LHCN-M2 (cell line): ENCODE measurements at regions not wholly inside any gene's neighbourhood (a gene's known extent, or its start where the extent isn't known, plus 50 kb on each side); places are given as distances from the start of the nearest gene placed in this dataset.
"Not testable (repeated sequence)": the region's sequence is repeated elsewhere in the genome, so short reads cannot be mapped to it uniquely, and the experiment has no call there.

Experiments used
- DNase-seq: peaks from one replicate; pipeline ENCODE4 v3.0.0-alpha.2; 2012; ENCODE audit warnings: low read depth

DNA sequence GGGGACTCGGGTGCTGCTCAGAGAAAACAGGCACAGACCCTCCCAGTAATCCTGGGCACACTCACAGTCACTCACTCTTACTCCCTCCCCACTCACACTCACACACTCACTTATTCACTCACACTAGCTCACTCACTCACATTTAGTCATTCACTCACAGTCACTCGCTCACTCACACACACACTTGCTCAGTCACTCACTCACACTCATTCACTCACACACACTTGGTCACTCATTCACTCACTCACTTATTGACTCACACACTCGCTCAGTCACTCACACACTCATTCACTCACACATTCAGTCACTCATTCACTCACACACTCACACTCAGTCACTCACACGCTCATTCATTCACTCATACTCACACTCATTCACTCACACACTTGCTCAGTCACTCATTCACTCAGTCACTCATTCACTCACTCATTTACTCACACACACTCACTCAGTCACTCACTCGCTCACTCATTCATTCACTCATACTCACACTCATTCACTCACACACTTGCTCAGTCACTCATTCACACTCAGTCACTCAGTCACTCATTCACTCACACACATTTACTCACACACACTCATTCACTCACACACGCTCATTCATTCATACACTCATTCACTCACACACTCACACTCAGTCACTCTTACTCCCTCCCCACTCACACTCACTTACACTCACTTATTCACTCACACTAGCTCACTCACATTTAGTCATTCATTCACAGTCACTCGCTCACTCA is 164.2 kb upstream of the C1orf174 start:
- DNase-seq: no peak

DNA sequence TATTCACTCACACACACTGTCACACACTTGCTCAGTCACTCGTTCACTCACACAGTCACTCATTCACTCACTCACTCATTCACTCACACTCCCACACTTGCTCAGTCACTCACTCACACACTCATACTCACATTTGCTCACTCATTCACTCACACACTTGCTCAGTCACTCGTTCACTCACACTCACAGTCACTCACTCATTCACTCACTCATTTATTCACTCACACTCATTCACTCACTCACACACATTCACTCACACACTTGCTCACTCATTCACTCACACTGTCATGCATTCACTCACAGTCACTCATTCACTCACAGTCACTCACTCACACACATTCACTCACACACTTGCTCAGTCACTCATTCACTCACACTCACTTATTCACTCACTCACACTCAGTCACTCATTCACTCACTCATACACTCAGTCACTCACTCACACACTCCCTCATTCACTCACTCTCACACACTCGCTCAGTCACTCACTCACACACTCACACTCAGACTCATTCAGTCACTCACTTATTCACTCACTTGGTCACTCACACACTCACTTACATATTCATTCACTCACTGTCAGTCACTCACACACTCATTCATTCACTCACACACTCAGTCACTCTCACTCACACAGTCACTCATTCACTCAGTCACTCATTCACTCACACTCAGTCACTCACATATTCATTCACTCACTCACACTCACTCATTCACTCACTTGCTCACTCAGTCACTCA is 167.0 kb upstream of the C1orf174 start:
- no peak for DNase-seq

DNA sequence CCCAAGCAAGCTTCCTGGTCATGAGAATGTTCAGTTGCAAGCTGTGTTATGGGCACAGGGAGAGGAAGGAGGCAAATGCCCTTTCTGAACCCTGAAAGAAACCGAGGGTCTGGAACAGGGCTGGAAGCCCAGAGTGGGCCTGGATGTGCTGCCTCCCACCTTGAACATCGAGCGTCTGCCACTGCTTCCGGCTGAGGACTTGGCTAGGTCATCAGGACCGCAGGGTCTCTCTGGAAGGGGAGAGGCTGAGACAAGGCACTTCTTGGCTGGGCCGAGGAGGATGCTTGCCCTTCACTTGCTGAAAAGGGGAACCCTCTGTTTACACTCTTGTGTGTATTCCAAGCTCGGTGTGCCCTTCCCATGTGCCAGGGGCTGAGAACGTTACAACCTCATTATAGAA is 168.0 kb upstream of the C1orf174 start:
- DNase-seq: no peak

DNA sequence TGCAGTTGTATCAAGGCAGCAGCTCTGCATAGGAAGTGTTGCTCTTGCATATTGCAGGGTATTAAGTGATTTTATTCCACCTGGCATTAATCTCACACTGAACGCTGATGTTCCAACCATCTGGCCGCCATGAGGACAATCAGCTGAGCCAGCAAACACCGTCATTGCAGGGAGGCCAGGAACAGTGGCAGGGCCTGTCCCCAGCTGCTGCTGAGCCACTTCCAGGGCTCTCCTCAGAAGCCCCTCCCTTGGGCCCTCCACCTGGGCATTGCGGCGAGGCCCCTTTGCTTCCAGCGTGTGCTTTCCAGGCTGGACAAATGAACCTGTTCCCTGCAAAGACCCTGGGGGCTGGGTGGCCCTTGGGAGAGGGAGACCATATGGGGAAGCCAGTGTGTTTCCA is 171.6 kb upstream of the C1orf174 start:
- no peak for DNase-seq

DNA sequence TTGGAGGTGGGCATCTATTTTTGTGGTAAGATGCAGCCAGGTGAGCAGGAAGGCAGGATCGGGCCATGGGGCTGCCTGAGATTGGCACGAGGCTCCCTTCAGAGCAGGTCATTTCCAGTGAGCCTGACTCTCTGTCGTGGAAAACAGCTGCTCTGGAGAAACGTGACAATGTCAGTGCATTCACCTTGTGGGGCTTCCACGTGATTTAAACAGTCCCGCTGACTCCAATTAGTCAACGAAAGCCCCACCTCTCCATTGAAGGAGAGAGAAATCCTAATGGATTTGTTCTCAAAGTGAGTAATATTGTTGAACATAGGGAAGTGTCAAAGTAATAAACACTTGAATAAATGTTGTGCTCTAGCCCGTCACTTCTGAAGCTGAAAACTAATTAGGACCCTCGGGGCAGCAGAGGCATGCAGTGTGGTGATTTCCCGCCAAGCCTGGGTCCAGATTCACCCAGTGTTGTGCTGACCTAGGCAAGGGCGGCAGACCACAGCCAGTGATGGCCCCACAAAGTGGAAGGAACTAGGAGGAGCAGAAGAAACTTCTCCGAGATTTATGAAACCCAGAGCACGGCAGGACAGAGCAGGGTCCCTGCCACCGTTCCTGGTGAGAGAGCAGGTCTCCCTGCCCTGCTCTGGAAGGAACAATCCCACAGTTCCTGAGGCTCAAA is 172.5 kb upstream of the C1orf174 start:
- DNase-seq: no peak

DNA sequence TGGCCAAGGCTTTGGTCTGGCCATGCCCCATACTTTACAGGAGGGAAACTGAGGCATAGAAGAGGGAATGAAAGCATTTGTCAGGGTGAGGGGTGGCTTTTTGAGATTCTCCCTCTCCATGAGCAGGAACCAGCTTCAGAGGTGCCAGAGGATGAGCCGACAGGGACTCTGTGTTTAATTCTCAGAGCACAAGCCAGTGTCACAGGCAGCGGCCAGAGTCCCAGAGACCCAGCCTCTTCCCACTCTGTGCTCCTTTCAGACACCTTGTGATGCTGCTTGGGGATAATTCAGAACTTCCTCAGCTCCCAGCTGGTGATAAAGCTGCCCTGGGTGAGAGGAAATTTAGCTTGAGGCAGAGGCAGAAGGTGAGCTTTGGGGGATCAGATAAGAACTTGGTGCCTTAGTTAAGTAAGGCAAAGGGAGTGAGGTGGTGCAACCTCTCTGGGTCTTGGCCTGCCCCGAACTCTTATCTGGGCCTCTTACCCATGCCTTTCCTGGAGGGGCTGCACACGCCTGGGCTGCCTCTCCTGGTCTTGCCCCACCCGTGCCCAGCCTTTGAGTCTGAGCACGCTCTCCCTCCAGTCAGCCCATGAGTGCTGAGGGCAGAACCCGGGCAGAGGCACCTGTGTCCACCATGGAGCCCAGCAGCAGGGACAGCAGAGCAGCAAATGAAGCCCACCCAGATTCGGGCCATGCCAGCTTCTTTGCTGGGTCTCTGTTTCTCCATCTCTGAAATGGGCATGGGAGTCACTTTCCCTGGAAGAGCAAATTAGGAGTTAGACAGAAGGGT is 175.6 kb upstream of the C1orf174 start:
- DNase-seq: no peak

DNA sequence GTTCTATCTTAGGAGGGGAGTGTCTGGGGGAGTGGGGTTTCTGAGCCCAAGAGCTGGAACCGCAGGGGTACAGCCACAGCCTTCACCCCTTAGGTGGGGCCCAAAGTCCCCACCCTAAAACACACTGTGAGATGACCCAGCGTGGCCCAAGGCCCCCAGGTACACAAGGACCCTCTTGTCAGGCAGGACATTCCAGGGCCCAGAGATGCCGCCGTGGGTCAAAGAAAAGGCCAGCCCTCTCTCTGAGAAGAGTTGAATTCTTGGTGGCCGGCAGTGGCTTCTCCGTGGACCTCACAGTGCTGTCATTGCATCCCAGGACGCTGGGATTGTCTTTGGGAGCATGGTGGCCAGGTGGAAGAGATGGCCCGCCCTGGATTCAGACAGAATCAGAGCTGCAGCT is 176.3 kb upstream of the C1orf174 start:
- no peak for DNase-seq

DNA sequence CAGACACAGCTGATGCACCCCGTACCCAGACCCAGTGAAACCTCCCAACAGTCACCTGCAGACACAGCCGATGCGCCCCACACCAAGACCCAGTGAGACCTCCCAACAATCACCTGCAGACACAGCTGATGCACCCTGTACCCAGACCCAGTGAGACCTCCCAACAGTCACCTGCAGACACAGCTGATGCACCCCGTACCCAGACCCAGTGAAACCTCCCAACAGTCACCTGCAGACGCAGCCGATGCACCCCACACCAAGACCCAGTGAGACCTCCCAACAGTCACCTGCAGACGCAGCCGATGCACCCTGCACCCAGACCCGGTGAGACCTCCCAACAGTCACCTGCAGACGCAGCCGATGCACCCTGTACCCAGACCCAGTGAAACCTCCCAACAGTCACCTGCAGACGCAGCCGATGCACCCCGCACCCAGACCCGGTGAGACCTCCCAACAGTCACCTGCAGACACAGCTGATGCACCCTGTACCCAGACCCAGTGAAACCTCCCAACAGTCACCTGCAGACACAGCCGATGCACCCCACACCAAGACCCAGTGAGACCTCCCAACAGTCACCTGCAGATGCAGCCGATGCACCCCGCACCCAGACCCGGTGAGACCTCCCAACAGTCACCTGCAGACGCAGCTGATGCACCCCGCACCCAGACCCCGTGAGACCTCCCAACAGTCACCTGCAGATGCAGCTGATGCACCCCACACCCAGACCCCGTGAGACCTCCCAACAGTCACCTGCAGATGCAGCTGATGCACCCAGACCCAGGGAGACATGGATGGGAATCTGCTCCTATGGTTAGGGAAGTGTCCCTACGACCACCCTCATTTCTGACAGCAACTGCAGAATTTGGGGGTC is 178.3 kb upstream of the C1orf174 start:
- not testable (repeated sequence) for DNase-seq

DNA sequence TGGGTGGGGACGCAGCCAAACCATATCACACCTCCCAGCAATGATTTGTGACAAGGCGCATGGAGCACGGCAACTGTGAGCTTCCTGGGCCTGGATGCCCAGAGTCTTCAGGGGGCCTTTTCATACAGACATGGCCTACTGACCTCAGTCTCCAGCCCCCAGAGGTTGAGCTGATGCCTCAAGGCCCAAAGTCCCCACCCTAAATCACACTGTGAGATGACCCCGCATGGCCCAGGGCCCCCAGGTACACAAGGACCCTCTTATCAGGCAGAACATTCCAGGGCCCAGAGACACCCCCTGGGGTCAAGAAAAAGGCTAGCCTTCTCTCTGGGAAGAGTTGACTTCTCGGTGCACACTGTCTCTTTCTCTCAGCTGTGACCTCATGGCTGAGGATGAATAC is 179.7 kb upstream of the C1orf174 start:
- DNase-seq: no peak

DNA sequence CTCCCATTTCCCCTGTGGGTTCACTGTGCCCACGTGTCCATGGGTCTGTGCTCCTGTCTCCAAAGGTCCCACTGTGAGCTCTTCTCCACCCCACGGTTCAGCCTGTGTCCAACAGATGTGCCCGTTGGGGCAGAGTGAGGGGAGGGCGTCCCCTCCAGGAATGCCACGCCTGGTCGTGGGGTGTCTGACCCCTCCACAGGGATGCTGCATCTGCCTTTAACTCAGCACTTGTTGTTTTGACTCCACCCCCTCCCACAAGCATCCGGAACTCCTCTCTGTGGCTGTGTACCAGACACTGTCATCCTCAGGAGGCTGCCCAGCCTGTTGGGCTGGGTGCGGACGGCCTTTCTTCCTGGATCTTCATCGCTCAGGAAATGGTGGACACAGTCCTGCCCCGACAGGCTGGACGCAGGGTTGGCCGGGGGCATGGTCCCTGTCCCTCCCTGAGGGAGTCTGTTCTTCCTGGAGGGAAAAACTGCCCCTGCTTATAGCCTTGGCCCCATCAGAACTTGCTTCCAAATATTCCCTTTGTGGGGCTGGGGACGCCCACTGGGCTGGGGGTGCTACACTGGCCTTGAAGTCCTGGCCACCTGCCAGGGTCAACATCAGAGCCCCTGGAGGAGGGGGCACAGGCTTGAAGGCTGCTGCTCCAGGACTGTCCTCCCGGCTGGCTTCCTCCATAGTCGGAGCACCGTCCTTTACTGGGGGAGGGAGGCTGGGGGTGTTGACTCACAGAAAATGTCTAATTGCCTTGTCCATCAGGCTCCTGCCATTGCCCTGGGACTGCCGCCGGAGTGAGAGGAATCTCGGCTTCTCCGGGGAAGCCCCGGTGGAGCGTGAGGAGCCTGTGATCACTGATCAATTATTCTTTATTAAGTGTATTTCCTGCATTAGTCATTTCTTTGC is 182.0 kb upstream of the C1orf174 start:
- no peak for DNase-seq

DNA sequence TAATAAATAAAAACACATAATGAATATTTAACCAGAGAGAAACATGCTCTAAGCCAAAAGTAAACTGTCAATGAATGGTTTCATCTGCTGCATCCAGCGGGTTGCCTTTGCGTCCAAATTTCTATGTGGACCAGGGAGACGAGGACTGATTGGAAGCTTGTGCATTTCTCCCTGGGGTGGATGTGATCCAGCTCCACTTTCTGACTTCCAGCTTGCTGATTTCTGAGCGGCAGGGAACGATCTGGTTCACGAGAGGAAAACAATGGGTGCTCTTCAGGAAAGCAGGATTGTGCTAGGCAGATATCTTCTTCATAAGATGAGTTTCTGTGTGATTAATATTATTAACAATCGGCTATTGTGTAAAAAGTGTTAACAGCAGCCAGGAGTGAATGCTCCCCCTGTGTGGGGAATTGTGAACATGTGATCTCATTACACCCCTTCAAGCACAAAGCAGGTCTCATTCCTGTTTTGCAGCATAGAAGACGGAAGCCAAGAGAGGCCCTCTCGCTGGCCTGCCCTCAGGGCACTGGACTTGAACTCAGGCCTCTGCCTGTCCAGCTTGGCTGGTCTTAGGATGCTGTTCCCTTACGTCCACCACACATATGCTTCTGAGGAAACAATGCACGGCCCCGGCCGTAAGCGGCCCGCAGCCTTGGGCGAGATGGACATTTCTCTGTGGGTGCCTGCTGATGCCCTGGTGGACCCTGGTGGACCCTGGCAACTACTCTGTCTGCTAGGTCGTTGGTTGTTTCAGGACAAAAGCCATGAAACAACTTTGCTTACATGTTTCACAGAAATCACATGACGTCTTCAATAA is 183.4 kb upstream of the C1orf174 start:
- DNase-seq: no peak

DNA sequence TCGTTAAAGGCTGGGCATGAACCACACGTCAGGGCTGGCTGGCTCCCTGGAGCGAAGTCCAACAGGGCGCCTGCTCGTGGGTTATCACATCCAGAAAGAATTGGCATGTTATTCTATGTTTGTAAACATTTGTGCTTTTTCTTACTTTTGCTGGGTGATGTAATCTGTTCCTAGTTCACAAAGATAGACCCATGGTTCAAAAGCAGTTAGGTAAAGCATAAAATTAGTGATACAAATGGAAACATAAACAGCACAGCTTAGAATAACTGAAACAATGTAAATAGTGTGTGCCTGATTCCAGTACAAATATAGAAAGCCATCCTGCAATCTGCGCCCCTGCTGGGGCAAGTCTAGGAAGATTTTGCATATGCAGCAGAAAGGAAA is 184.0 kb upstream of the C1orf174 start:
- no peak for DNase-seq

DNA sequence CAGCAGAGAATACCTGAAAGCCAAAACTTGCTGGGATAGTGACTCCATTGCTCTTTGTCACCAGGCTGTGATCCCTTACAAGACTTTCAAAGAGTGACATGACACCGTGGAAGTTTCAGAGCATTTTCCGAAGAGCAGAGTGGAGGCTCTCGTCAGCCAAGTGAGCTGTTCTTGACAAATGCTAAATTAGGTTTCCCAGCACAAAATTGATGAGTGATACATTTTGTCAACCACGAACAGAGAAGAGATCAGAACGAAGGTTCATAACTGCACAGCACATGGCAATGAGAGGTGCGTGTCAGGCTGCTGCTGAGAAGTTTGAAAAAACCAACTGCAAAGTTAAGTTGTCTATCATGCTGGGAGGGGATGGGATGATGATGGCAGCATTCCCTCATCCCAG is 184.4 kb upstream of the C1orf174 start:
- DNase-seq: no peak

DNA sequence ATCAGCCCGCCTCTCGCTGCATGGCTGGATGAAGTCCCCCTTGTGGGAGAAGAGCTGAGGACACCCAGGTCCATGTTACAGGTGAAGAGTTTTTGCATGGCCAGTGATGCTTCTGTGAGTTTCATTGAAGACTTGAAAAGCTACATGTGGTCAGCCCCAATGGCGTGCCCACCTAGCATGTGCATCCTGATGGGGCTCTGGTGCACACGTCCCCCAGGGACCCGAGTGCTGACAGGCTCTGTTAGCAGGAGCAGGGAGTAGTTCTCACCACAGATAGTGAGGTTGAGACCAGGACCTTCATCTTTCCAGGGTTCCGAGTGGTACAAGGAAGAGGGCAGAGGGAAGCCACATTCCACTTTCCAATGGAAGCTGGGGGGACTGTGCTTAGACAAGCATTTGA is 184.8 kb upstream of the C1orf174 start:
- DNase-seq: no peak

DNA sequence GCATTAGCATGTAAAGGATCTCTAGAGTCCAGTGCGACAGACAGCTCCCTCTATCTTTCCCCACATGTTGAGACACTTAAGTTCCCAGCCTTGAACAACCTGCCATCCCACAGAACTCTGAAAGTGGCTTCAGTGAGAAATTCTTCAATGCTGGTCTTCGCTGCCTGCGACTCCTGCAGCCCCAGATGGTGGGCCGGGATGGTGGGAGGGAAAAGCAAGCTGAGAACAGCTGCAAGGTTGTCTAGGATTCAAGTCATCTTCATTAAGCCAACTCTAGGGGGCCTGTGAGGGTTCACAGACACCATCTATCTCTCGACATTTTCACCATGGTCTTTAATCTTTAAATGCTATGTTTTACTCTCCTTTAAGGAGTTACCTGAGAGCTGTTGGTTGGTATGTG is 185.5 kb upstream of the C1orf174 start:
- DNase-seq: no peak

DNA sequence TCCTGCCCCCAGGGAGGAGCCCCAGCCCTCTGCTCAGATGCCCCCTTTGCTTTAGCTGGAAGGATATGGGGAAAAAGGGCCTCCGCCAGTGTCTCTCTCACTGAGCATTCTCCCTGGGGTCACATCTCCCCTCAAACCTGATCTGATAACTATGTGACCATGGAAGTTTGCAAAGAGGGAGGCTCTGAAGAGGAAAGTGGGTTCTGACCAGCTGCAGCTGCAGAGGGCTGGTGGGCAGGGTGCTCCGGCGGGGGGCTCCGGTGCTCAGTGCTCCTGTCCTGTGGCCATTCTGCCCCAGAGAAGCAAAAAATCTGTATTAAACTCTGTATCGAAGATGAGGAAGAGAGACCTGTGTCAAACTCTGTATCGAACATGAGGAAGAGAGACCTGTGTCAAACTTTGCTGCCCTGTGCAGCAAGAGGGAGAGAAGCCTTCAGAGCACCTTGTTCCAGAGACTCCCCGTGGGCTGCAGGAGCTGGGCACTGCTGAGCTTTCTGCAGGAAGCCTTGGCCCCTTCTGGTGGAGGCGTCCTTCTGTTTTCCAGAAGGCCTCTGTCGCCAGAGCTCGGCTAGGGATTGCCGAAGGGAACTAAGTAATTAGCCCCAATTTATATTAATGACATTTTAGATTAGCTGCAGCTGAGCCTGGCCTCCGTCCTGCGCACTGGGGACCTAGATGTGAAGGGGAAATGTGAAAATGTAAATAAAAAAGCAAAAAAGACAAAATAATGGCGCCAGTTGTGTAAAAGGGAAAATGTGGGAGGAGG is 186.2 kb upstream of the C1orf174 start:
- DNase-seq: no peak

DNA sequence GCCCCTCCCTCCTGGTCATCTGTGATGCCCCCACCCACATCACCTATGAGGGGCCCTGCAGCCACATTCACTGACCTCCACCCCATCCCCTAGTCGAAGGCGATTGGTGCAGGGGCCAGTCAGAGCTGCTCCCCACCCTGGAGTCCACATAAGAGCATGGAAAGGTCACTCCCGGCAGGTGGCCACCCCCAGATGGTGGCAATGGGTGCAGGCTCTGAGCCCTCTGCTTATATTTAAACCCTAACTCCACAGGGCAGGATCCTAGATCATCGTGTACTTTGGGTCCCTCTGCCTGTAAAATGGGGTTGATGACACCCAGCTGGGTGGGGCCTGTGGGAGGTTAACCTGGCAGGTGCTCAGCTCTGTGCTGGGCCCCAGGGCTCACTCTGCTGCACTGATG is 186.8 kb upstream of the C1orf174 start:
- DNase-seq: no peak
